Inferior parietal cortex (tissue), 1 donor: ENCODE measurements at regions not wholly inside any gene's neighbourhood (a gene's known extent, or its start where the extent isn't known, plus 50 kb on each side); places are given as distances from the start of the nearest gene placed in this dataset.

ENCODE experiments used
- DNase-seq: peaks from one replicate; pipeline ENCODE4 v3.0.0-alpha.2; 2016; ENCODE audit errors: extremely low spot score

GRCh38 chr3:80055306-80055705, 287.5 kb upstream of the ROBO1 start:
- DNase-seq, result no peak

- no peak for DNase-seq
Measured at GRCh38 chr3:80052271-80052670, 284.5 kb upstream of the ROBO1 start.

- no peak for DNase-seq
Measured at GRCh38 chr3:80051602-80051962, 283.8 kb upstream of the ROBO1 start.

- DNase-seq, result no peak
Measured at GRCh38 chr3:80050826-80051601, 283.2 kb upstream of the ROBO1 start.

- no peak for DNase-seq
Measured at GRCh38 chr3:80043226-80043625, 275.4 kb upstream of the ROBO1 start.

- no peak for DNase-seq
Measured at GRCh38 chr3:80040067-80040466, 272.3 kb upstream of the ROBO1 start.

GRCh38 chr3:80036176-80036575, 268.4 kb upstream of the ROBO1 start:
- DNase-seq, result no peak

- DNase-seq, result no peak
Measured at GRCh38 chr3:80035021-80035420, 267.2 kb upstream of the ROBO1 start.

GRCh38 chr3:80023010-80023409, 255.2 kb upstream of the ROBO1 start:
- DNase-seq, result no peak

GRCh38 chr3:80018375-80018774, 250.6 kb upstream of the ROBO1 start:
- DNase-seq, result no peak

GRCh38 chr3:80017369-80017768, 249.6 kb upstream of the ROBO1 start:
- no peak for DNase-seq

- DNase-seq, result no peak
Measured at GRCh38 chr3:80014576-80014975, 246.8 kb upstream of the ROBO1 start.

- DNase-seq, result no peak
Measured at GRCh38 chr3:80010021-80010571, 242.3 kb upstream of the ROBO1 start.

GRCh38 chr3:80007522-80007921, 239.7 kb upstream of the ROBO1 start:
- no peak for DNase-seq

- no peak for DNase-seq
Measured at GRCh38 chr3:80006315-80006714, 238.5 kb upstream of the ROBO1 start.

- DNase-seq, result no peak
Measured at GRCh38 chr3:80000022-80000421, 232.2 kb upstream of the ROBO1 start.

GRCh38 chr3:79994397-79994796, 226.6 kb upstream of the ROBO1 start:
- no peak for DNase-seq

- DNase-seq, result no peak
Measured at GRCh38 chr3:79986338-79986737, 218.5 kb upstream of the ROBO1 start.

GRCh38 chr3:79985816-79986215, 218.0 kb upstream of the ROBO1 start:
- DNase-seq, result no peak

- no peak for DNase-seq
Measured at GRCh38 chr3:79983118-79983517, 215.3 kb upstream of the ROBO1 start.

- no peak for DNase-seq
Measured at GRCh38 chr3:79979990-79980389, 212.2 kb upstream of the ROBO1 start.

- no peak for DNase-seq
Measured at GRCh38 chr3:79976466-79976865, 208.7 kb upstream of the ROBO1 start.

- no peak for DNase-seq
Measured at GRCh38 chr3:79973917-79974595, 206.3 kb upstream of the ROBO1 start.
